ENCODE measurements at regions not wholly inside any gene's neighbourhood (a gene's known extent, or its start where the extent isn't known, plus 50 kb on each side); places are given as distances from the start of the nearest gene placed in this dataset.

DNA sequence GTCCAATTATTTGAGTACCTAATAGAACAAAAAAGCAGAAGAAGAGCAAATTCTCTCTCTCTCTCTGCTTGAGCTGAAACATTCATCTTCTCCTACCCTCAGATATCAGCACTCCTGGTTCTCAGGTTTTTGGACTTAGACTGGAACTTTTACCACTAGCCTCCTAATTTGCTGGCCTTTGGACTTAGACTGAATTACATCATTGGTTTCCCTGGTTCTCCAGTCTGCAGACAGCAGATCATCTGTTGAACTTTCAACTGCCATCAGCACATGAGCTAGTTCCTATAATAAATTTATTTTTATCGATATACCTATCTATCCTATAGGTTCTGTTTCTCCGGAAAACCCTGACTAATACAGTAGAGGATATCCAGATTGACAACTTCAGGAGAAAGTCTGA, 208.9 kb upstream of the GAS1 start:
- DNase-seq (ENCODE audit: low read depth, low spot score) = no peak
- H4K20me1 ChIP-seq (ENCODE audit: insufficient read depth) = no peaks in the 10 kb centered on the region
- H3K9ac ChIP-seq (ENCODE audit: low read length) = no peak overlapping the region
- no peak overlapping the region for H2AFZ ChIP-seq (ENCODE audit: low read depth, low read length, poor library complexity, severe bottlenecking)
- no peak overlapping the region for H3K4me2 ChIP-seq (ENCODE audit: low read length)
- H3K4me3 ChIP-seq (replicated peaks in 1 of 2; ENCODE audit: low read depth in 1 of 2, low read length in 2 of 2) = no peak overlapping the region
- no peaks in the 10 kb centered on the region for H3K9me2 ChIP-seq (ENCODE audit: insufficient read depth)
- H3K4me1 ChIP-seq (ENCODE audit: control insufficient read depth in 1 of 2, insufficient read depth in 2 of 2, low read length in 2 of 2) = no peaks in the 10 kb centered on the region
- CTCF ChIA-PET = no interaction called here
- POLR2A ChIA-PET = no interaction called here
- RAD21 ChIA-PET (ENCODE audit: low non-redundant PET in 1 of 2, low total read pairs in 2 of 2, uncharacterized antibody in 2 of 2, unreplicated experiment in 2 of 2) = no interaction called here
- ATAC-seq = no peak
- no peaks in the 10 kb centered on the region for H3K36me3 ChIP-seq (ENCODE audit: control insufficient read depth in 1 of 2, insufficient read depth in 2 of 2, low read length in 2 of 2)
- H3K9me3 ChIP-seq (ENCODE audit: control insufficient read depth in 1 of 2, insufficient read depth in 1 of 2, low read depth in 1 of 2, low read length in 2 of 2) = no peaks in the 10 kb centered on the region
- TF ChIP-seq, protein P1, sequence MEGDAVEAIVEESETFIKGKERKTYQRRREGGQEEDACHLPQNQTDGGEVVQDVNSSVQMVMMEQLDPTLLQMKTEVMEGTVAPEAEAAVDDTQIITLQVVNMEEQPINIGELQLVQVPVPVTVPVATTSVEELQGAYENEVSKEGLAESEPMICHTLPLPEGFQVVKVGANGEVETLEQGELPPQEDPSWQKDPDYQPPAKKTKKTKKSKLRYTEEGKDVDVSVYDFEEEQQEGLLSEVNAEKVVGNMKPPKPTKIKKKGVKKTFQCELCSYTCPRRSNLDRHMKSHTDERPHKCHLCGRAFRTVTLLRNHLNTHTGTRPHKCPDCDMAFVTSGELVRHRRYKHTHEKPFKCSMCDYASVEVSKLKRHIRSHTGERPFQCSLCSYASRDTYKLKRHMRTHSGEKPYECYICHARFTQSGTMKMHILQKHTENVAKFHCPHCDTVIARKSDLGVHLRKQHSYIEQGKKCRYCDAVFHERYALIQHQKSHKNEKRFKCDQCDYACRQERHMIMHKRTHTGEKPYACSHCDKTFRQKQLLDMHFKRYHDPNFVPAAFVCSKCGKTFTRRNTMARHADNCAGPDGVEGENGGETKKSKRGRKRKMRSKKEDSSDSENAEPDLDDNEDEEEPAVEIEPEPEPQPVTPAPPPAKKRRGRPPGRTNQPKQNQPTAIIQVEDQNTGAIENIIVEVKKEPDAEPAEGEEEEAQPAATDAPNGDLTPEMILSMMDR (IDR thresholded peaks at IDR 0.05 in 2 of 3, conservative IDR thresholded peaks at IDR 0.05 in 1 of 3; ENCODE audit: borderline replicate concordance in 1 of 3, insufficient read depth in 1 of 3, low read depth in 2 of 3, low read length in 2 of 3) = no peak
- no peak for TF ChIP-seq POLR2AphosphoS5 (IDR thresholded peaks at IDR 0.05; ENCODE audit: low read depth, low read length)
- TF ChIP-seq YY1 (IDR thresholded peaks at IDR 0.05; ENCODE audit: extremely low read depth, insufficient replicate concordance, low read depth, low read length) = no peak
- TF ChIP-seq ELF1 (IDR thresholded peaks at IDR 0.05; ENCODE audit: borderline replicate concordance, low read depth) = no peak
- TF ChIP-seq, protein P2, sequence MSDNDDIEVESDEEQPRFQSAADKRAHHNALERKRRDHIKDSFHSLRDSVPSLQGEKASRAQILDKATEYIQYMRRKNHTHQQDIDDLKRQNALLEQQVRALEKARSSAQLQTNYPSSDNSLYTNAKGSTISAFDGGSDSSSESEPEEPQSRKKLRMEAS (IDR thresholded peaks at IDR 0.05) = no peak
- TF ChIP-seq FOSL1 (IDR thresholded peaks at IDR 0.05; ENCODE audit: low read depth) = no peak
- no peak for TF ChIP-seq CEBPB (IDR thresholded peaks at IDR 0.05; ENCODE audit: low read depth)
- TF ChIP-seq, protein P3, sequence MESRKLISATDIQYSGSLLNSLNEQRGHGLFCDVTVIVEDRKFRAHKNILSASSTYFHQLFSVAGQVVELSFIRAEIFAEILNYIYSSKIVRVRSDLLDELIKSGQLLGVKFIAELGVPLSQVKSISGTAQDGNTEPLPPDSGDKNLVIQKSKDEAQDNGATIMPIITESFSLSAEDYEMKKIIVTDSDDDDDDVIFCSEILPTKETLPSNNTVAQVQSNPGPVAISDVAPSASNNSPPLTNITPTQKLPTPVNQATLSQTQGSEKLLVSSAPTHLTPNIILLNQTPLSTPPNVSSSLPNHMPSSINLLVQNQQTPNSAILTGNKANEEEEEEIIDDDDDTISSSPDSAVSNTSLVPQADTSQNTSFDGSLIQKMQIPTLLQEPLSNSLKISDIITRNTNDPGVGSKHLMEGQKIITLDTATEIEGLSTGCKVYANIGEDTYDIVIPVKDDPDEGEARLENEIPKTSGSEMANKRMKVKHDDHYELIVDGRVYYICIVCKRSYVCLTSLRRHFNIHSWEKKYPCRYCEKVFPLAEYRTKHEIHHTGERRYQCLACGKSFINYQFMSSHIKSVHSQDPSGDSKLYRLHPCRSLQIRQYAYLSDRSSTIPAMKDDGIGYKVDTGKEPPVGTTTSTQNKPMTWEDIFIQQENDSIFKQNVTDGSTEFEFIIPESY (IDR thresholded peaks at IDR 0.05; ENCODE audit: extremely low read depth, insufficient replicate concordance, low read length) = no peak
- no peak for TF ChIP-seq EGR1 (IDR thresholded peaks at IDR 0.05; ENCODE audit: low read depth)
- TF ChIP-seq SIN3A (IDR thresholded peaks at IDR 0.05; ENCODE audit: low read depth) = no peak
- no peak for TF ChIP-seq POLR2A (IDR thresholded peaks at IDR 0.05; ENCODE audit: borderline replicate concordance, extremely low read depth, insufficient read depth, insufficient read length)
- TF ChIP-seq, protein P4, sequence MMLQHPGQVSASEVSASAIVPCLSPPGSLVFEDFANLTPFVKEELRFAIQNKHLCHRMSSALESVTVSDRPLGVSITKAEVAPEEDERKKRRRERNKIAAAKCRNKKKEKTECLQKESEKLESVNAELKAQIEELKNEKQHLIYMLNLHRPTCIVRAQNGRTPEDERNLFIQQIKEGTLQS (IDR thresholded peaks at IDR 0.05) = no peak
- TF ChIP-seq ZFX (IDR thresholded peaks at IDR 0.05) = no peak
- intact Hi-C loops (cut with micrococcal nuclease) = no loop called here
- peaks cover 33% of the 10 kb centered on the region for H3K27me3 ChIP-seq (ENCODE audit: insufficient read depth, low read length)
- no TSS peak for BruUV-seq (replicated peaks)
- no peaks in the 10 kb centered on the region for H3K79me2 ChIP-seq (ENCODE audit: insufficient read depth, low read length)
- no peak overlapping the region for H3K27ac ChIP-seq (ENCODE audit: low read depth, low read length)

Data from HCT116 (cell line).